B cell (primary cell): ENCODE measurements at regions not wholly inside any gene's neighbourhood (a gene's known extent, or its start where the extent isn't known, plus 50 kb on each side); places are given as distances from the start of the nearest gene placed in this dataset.

Experiments
- ATAC-seq: fragments of 200-7000 bp; cut with Tn5 transposase; one replicate; pipeline ENCODE4 v1.10.0; 2021; ENCODE audit warnings: low read depth, mild to moderate bottlenecking, moderate number of reproducible peaks, moderate library complexity
- CTCF ChIA-PET: fragments of 350-600 bp; sonication (Branson Sonifier 250); formaldehyde crosslinking; loops from one replicate; lab custom pipeline; 2021; ENCODE audit warnings: antibody characterized with exemption, inconsistent platforms; lab: Charles Lee
- POLR2A ChIA-PET: fragments of 350-600 bp; sonication (Branson Sonifier 250); formaldehyde crosslinking; loops from one replicate; lab custom pipeline; 2021; ENCODE audit warnings: antibody characterized with exemption; lab: Charles Lee
- DNase-seq: peaks from one replicate; pipeline ENCODE4 v3.0.0; 2013
- H2AFZ ChIP-seq: 2 replicates; pipeline ENCODE4 v1.6.1; 2012; ENCODE audit warnings: mild to moderate bottlenecking, low read depth, low read length; ENCODE audit not compliant: insufficient read depth, poor library complexity, severe bottlenecking
- H3K27ac ChIP-seq, 2 donors: 1 replicate in 1 of 2; 2 replicates in 1 of 2; pipeline ENCODE4 v1.5.1; 2012 to 2013; ENCODE audit warnings: low read length in 2 of 2, mild to moderate bottlenecking in 2 of 2, moderate library complexity in 1 of 2
- H3K27me3 ChIP-seq, 4 experiments: fragments of 200-600 bp in 1 of 4; sonication (generic) in 1 of 4; replicated peaks in 1 of 4; 1 replicate in 2 of 4; 2 replicates in 2 of 4; pipeline versions ENCODE4 v1.6.1 to v1.7.0; 2013 to 2016; ENCODE audit warnings: low read length in 3 of 4, mild to moderate bottlenecking in 2 of 4, mixed read lengths in 1 of 4, moderate library complexity in 1 of 4; ENCODE audit not compliant: insufficient read depth in 4 of 4, control insufficient read depth in 3 of 4; ENCODE audit errors: control extremely low read depth in 1 of 4
- H3K36me3 ChIP-seq, 2 experiments: replicated peaks in 1 of 2; 1 replicate in 1 of 2; 2 replicates in 1 of 2; pipeline versions ENCODE4 v1.6.1 to v1.7.1; 2013; ENCODE audit warnings: low read length in 1 of 2; ENCODE audit not compliant: insufficient read depth in 2 of 2, control insufficient read depth in 1 of 2; ENCODE audit errors: control extremely low read depth in 1 of 2, extremely low read depth in 1 of 2
- H3K4me1 ChIP-seq, 2 donors: fragments of 200-600 bp in 1 of 2; sonication (generic) in 1 of 2; 1 replicate in 1 of 2; 2 replicates in 1 of 2; pipeline versions ENCODE4 v1.5.1 to v1.6.1; 2013 to 2017; ENCODE audit warnings: low read length in 2 of 2; ENCODE audit not compliant: control insufficient read depth in 2 of 2, insufficient read depth in 2 of 2
- H3K4me2 ChIP-seq: replicated peaks from 2 replicates; pipeline ENCODE3; 2012; ENCODE audit warnings: mild to moderate bottlenecking, low read depth, low read length; ENCODE audit not compliant: poor library complexity, severe bottlenecking
- H3K4me3 ChIP-seq, 5 experiments: fragments of 200-600 bp in 1 of 5; sonication (generic) in 1 of 5; 1 replicate in 3 of 5; 2 replicates in 2 of 5; pipeline versions ENCODE4 v1.5.1 to v1.7.0; 2011 to 2016; ENCODE audit warnings: low read length in 4 of 5, mild to moderate bottlenecking in 4 of 5, low read depth in 2 of 5, control low read depth in 1 of 5, moderate library complexity in 1 of 5; ENCODE audit not compliant: insufficient read depth in 1 of 5; ENCODE audit errors: control extremely low read depth in 1 of 5, extremely low read depth in 1 of 5
- H3K79me2 ChIP-seq: fragments of 200-600 bp; sonication (generic); one replicate; pipeline ENCODE4 v1.6.0; 2016; ENCODE audit warnings: low read length; ENCODE audit not compliant: control insufficient read depth, insufficient read depth
- H3K9ac ChIP-seq: fragments of 200-600 bp; sonication (generic); 2 replicates; pipeline ENCODE4 v1.6.1; 2017; ENCODE audit warnings: mild to moderate bottlenecking, low read length, moderate library complexity
- H3K9me3 ChIP-seq, 3 donors: one replicate each; pipeline versions ENCODE4 v1.6.1 to v1.7.1; 2013; ENCODE audit warnings: low read length in 2 of 3; ENCODE audit not compliant: control insufficient read depth in 2 of 3, insufficient read depth in 1 of 3; ENCODE audit errors: control extremely low read depth in 1 of 3
- H4K20me1 ChIP-seq: 2 replicates; pipeline ENCODE4 v1.6.0; 2012; ENCODE audit warnings: mild to moderate bottlenecking, low read length; ENCODE audit not compliant: insufficient read depth, control insufficient read depth, poor library complexity, severe bottlenecking
- H3K27ac Mint-ChIP-seq: one replicate; pipeline ENCODE4 v1.8.0; 2021; ENCODE audit warnings: mixed read lengths
- H3K27me3 Mint-ChIP-seq: one replicate; pipeline ENCODE4 v1.8.0; 2021; ENCODE audit warnings: mixed read lengths
- H3K4me1 Mint-ChIP-seq: one replicate; pipeline ENCODE4 v1.8.0; 2021; ENCODE audit warnings: mixed read lengths
- H3K4me3 Mint-ChIP-seq: one replicate; pipeline ENCODE4 v1.8.0; 2021; ENCODE audit warnings: mixed read lengths
- H3K9me3 Mint-ChIP-seq: one replicate; pipeline ENCODE4 v1.8.0; 2022; ENCODE audit warnings: mixed read lengths; ENCODE audit not compliant: insufficient read depth
- EZH2 ChIP-seq: IDR thresholded peaks from 2 replicates; pipeline ENCODE4 v1.6.1; 2012; ENCODE audit warnings: borderline replicate concordance, low read depth, mild to moderate bottlenecking, moderate library complexity, low read length; ENCODE audit not compliant: insufficient read depth, poor library complexity, severe bottlenecking
- WGBS: methylation state at CpG from one replicate; pipeline ENCODE4 v1.1.5; 2013; ENCODE audit warnings: missing lambda C conversion rate; ENCODE audit not compliant: insufficient coverage; 5-methylcytosine and 5-hydroxymethylcytosine counted together
- intact Hi-C: fragments of 100-400 bp; cut with micrococcal nuclease; formaldehyde crosslinking; loops from one replicate; pipeline ENCODE4 v1.10.0; 2022
- TF ChIP-seq, protein P1 (sequence below): fragments of 200-600 bp; IDR thresholded peaks from one replicate; pipeline ENCODE4 v1.8.0; 2022; ENCODE audit warnings: antibody characterized with exemption, mild to moderate bottlenecking

DNA sequence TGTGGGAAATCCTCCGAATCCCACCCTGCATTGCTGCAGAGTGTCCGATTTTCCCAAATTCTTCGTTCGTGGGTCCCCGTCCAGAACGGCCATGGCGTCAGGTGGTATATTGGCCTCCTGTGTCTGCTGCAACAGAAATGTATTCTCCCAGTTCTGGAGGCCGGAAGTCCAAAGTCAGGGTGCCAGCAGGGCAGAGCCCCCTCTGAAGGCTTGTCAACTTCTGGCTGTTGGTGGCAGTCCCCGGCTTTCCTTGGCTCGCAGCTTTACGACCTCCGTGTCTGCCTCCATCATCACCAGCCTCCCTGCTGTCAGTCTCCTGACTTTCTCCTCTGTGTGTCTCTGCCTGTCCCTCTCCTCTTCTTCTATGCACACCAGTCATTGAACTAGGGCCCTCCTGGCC is 142.1 kb upstream of the FOXF1 start:
- Mint-ChIP-seq H3K4me3 (no peak overlapping the region), H3K27ac (no peak overlapping the region), H3K27me3 (peaks cover 27% of the 10 kb centered on the region), H3K9me3 (no peaks in the 10 kb centered on the region), H3K4me1 (no peaks in the 10 kb centered on the region)
- no peak for TF ChIP-seq EZH2
- TF ChIP-seq, protein P1, sequence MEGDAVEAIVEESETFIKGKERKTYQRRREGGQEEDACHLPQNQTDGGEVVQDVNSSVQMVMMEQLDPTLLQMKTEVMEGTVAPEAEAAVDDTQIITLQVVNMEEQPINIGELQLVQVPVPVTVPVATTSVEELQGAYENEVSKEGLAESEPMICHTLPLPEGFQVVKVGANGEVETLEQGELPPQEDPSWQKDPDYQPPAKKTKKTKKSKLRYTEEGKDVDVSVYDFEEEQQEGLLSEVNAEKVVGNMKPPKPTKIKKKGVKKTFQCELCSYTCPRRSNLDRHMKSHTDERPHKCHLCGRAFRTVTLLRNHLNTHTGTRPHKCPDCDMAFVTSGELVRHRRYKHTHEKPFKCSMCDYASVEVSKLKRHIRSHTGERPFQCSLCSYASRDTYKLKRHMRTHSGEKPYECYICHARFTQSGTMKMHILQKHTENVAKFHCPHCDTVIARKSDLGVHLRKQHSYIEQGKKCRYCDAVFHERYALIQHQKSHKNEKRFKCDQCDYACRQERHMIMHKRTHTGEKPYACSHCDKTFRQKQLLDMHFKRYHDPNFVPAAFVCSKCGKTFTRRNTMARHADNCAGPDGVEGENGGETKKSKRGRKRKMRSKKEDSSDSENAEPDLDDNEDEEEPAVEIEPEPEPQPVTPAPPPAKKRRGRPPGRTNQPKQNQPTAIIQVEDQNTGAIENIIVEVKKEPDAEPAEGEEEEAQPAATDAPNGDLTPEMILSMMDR, result no peak
- no peak overlapping the region for H3K9ac ChIP-seq
- no peak for ATAC-seq
- CTCF ChIA-PET, result no interaction called here
- H4K20me1 ChIP-seq, result no peaks in the 10 kb centered on the region
- whole genome bisulfite sequencing, result 71% methylated on average over 12 of the region's 12 CpGs
- H3K4me1 ChIP-seq, result no peaks in the 10 kb centered on the region
- intact Hi-C loops, result no loop called here
- no peaks in the 10 kb centered on the region for H3K36me3 ChIP-seq
- no peak overlapping the region for H2AFZ ChIP-seq
- H3K79me2 ChIP-seq, result no peaks in the 10 kb centered on the region
- H3K4me3 ChIP-seq, result no peak overlapping the region
- H3K27ac ChIP-seq, result no peak overlapping the region
- H3K27me3 ChIP-seq, result peaks cover 0 to 2% (median 0%) of the 10 kb centered on the region in 4 experiments
- no peak for DNase-seq
- POLR2A ChIA-PET, result no interaction called here
- peaks cover 0 to 18% (median 0%) of the 10 kb centered on the region in 3 donors for H3K9me3 ChIP-seq
- no peak overlapping the region for H3K4me2 ChIP-seq

DNA sequence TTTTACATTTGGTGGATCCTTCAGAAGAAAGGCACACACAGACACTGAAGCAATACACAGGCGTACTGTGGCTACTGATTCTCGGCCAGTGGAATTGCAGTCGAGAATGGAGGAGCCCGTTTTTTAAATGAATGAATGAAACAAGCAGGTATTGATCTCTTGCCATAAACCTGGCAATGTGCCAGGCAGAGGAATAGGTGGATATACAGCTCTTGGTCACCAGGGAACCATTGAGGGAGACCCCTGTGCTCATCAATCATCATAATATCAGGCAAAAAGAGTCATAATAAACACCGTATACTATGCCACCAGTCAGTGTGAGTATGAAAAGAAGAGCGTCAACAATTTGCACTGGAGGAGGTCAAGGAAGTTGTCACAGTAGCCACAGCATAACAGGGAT is 140.3 kb upstream of the FOXF1 start:
- no peak for TF ChIP-seq EZH2
- TF ChIP-seq, protein P1, result no peak
- H2AFZ ChIP-seq, result no peak overlapping the region
- H3K27ac Mint-ChIP-seq, result no peak overlapping the region
- H3K9me3 Mint-ChIP-seq, result peaks cover 7% of the 10 kb centered on the region
- no peak for DNase-seq
- H3K79me2 ChIP-seq, result no peaks in the 10 kb centered on the region
- WGBS, result 90% methylated on average over 4 of the region's 6 CpGs
- no peaks in the 10 kb centered on the region for H3K4me1 ChIP-seq
- H3K9ac ChIP-seq, result no peak overlapping the region
- H3K9me3 ChIP-seq, result peaks cover 0 to 23% (median 0%) of the 10 kb centered on the region in 3 donors
- peaks cover 22% of the 10 kb centered on the region for H3K27me3 Mint-ChIP-seq
- peaks cover 0 to 2% (median 0%) of the 10 kb centered on the region in 4 experiments for H3K27me3 ChIP-seq
- no peaks in the 10 kb centered on the region for H3K4me1 Mint-ChIP-seq
- no peak overlapping the region for H3K4me2 ChIP-seq
- no peak for ATAC-seq
- no peaks in the 10 kb centered on the region for H3K36me3 ChIP-seq
- POLR2A ChIA-PET, result no interaction called here
- H3K4me3 Mint-ChIP-seq, result no peak overlapping the region
- H3K27ac ChIP-seq, result no peak overlapping the region
- no peaks in the 10 kb centered on the region for H4K20me1 ChIP-seq
- CTCF ChIA-PET, result no interaction called here
- H3K4me3 ChIP-seq, result no peak overlapping the region
- intact Hi-C loops, result no loop called here
